GM12864 (cell line): ENCODE measurements at regions not wholly inside any gene's neighbourhood (a gene's known extent, or its start where the extent isn't known, plus 50 kb on each side); places are given as distances from the start of the nearest gene placed in this dataset.

Source experiments
- DNase-seq: peaks from one replicate; pipeline ENCODE4 v3.0.0-alpha.2; 2011; ENCODE audit warnings: low read depth
- H3K4me3 ChIP-seq: 2 replicates; pipeline ENCODE4 v1.5.1; 2011; ENCODE audit warnings: mild to moderate bottlenecking, low read depth, low read length, control low read depth
- TF ChIP-seq, protein P1 (sequence below): IDR thresholded peaks from 2 replicates; pipeline ENCODE4 v1.5.1; 2011; ENCODE audit warnings: low read depth, mild to moderate bottlenecking, moderate library complexity, low read length, control low read depth, inconsistent platforms; ENCODE audit errors: missing control alignments

DNA sequence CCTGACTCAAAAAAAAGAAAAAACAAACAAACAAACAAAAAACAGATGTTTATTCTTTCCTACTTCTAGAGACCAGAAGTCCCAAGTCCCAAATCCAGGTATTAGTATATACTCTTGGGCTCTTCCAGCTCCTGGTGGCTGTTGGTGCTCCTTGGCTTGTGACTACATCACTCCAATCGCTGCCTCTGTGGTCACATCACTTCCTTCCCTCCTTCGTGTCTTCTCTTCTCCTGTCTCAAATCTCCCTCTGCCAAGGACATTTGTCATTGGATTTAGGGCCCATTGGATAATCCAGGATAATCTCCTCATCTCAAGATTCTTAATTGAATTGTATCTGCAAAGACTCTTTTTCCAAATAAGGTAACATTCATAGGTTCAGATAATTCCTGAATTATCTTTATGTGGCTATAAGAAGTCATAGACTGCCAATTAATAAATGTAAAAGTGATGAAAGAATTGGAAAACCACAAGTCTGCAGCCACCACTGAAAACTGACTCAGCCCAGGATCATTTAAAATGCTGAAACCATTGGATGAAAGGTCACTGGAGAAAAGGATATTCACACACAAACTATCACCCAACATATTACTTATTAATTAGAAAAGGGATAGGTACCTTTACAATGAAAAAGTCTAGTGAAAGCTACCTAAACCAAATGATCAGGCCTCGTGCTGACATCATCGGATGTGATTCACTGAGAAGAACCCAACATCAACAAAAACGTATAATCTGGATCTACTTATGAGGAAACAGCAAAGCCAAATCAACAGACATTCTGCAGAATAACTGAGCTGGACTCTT, 67.1 kb downstream of the ZNF281 start:
- DNase-seq: no peak
- H3K4me3 ChIP-seq: no peak overlapping the region
- TF ChIP-seq, protein P1, sequence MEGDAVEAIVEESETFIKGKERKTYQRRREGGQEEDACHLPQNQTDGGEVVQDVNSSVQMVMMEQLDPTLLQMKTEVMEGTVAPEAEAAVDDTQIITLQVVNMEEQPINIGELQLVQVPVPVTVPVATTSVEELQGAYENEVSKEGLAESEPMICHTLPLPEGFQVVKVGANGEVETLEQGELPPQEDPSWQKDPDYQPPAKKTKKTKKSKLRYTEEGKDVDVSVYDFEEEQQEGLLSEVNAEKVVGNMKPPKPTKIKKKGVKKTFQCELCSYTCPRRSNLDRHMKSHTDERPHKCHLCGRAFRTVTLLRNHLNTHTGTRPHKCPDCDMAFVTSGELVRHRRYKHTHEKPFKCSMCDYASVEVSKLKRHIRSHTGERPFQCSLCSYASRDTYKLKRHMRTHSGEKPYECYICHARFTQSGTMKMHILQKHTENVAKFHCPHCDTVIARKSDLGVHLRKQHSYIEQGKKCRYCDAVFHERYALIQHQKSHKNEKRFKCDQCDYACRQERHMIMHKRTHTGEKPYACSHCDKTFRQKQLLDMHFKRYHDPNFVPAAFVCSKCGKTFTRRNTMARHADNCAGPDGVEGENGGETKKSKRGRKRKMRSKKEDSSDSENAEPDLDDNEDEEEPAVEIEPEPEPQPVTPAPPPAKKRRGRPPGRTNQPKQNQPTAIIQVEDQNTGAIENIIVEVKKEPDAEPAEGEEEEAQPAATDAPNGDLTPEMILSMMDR: no peak

DNA sequence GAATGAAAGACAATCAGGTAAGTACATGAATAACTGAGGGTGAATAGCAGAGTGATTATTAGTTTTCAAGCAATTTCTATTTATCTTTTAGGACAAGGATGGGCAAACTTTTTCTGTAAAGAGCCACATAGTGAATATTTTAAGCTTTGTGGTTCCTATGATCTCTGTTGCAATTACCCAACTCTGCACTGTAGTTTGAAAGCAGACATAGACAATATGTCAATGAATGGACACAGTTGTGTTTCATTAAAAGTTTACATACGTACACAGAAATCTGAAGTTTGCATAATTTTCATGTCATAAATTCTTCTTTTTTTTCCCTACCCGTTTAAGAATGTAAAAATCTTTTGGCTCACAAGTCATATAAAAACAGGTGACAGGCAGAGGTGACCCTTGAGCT, 71.4 kb downstream of the ZNF281 start:
- H3K4me3 ChIP-seq: no peak overlapping the region
- TF ChIP-seq, protein P1: no peak
- no peak for DNase-seq

DNA sequence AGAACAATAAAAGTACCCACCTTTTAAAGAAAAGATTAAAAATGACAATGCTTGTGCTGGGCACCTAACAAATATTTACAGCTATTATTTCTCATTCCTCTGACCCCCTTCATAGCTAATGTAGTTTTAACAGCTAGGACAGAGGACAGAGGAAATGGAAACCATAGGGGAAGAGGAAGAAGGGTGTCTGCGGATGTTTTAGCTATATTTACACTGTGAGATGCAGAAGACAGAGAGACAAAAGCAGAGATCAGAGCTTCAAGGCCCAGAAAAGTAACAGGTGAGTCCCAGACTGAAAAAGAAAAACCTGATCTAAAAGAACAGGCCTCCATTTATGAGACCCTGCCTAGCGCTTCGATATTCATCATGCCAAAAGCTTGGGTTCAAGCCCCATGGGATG, 72.0 kb downstream of the ZNF281 start:
- TF ChIP-seq, protein P1: no peak
- H3K4me3 ChIP-seq: no peak overlapping the region
- DNase-seq: no peak

DNA sequence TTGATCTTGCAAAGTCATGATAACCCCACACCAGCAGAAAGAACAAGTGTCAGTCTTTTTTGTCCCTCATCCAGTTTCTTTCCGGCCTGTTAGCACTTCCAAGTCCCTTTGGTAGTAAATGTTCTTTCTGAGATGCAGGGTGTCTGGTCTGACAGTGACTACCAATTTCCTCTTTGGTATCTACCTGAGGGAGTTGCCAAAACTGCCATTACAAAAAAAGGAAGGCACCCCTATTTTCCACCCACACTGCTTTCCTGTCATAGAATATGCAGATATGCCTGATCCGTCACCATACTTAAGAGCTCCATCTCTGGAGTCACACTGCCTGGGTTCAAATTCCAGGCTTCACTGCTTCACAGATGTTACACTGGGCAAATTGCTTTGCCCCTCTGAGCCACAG, 72.4 kb downstream of the ZNF281 start:
- H3K4me3 ChIP-seq: no peak overlapping the region
- DNase-seq: no peak
- TF ChIP-seq, protein P1: no peak

DNA sequence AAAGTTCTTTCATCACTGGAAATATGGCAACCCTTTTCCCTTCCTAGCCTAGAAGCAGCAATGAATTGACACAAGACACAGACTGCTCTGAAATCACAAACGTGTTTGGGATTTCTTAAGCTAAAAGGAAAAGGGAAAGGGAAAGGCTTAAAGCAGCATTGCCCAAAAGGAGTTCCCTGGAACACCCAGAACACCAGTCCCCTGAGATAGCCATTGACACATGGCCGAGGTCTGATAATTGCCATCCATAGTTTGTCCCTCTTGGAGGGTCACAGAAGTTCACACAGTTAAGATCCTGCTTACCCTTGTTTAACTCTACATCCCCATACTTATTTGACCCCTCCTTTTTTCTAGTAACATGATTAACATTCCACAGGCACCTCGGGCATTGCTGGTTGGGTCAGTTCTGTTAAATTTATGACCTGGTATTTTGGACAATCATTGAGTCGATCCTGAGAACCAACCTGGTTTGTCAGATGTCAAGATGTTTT, 72.9 kb downstream of the ZNF281 start:
- TF ChIP-seq, protein P1: no peak
- H3K4me3 ChIP-seq: no peak overlapping the region
- no peak for DNase-seq

DNA sequence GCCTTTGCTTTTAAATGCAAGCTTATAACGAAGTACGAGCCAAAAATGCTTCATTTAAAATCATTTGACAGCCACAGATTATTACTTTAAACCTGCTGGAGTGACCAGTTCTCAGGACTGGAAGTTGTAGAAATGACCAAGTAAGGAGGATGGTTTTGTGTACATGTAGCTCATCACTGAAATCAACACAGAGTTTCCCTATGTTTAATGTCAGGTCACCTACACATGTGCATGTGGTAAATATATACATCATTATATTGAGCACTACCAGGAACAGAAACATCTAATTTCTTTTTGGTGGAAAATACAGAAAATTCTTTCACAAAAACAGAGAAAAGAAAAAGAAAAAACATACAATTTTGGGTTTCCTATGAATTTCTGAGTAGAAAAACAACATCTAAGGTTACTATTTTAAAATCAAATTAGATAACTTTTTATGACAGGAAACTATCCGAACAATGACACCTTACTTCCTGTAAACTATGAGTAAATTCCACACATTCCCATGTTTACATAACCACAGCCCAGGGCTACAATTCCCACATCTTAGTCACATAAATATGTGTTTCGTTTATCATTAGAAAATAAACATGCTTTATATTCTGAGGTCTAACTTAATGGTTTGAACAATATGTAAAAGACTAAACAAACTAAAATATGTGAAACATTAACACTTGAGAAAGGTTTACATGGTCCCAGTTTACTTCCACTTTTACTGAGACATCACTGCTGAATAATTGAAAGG, 73.6 kb downstream of the ZNF281 start:
- TF ChIP-seq, protein P1: no peak
- no peak overlapping the region for H3K4me3 ChIP-seq
- DNase-seq: no peak
